ENCODE measurements at regions not wholly inside any gene's neighbourhood (a gene's known extent, or its start where the extent isn't known, plus 50 kb on each side); places are given as distances from the start of the nearest gene placed in this dataset.

GRCh38 chr2:5940596-5941535, 248.7 kb downstream of the SOX11 start:
- intact Hi-C loops (cut with DNase I) = no loop called here
- no peak for TF ChIP-seq CTCF (IDR thresholded peaks at IDR 0.05)
- no peak for TF ChIP-seq POLR2A (IDR thresholded peaks at IDR 0.05)
- no peaks in the 10 kb centered on the region for H3K27me3 ChIP-seq
- no peaks in the 10 kb centered on the region for H3K4me1 ChIP-seq
- H3K9me3 ChIP-seq = peaks cover 0 to 10% (median 0%) of the 10 kb centered on the region in 3 donors
- no peaks in the 10 kb centered on the region for H3K36me3 ChIP-seq
- H3K4me3 ChIP-seq = no peak overlapping the region
- DNase-seq = no peak
- 48 to 69% methylated on average over 3 to 4 of the region's 7 CpGs for WGBS, 2 donors
- no peak overlapping the region for H3K27ac ChIP-seq

- no peak overlapping the region for H3K4me3 ChIP-seq
- H3K9me3 ChIP-seq = peaks cover 0 to 10% (median 0%) of the 10 kb centered on the region in 3 donors
- 61 to 84% methylated on average over 3 to 5 of the region's 7 CpGs for WGBS, 2 donors
- H3K4me1 ChIP-seq = no peaks in the 10 kb centered on the region
- no peak for DNase-seq
- intact Hi-C loops (cut with DNase I) = no loop called here
- TF ChIP-seq CTCF (IDR thresholded peaks at IDR 0.05) = no peak
- TF ChIP-seq POLR2A (IDR thresholded peaks at IDR 0.05) = no peak
- no peaks in the 10 kb centered on the region for H3K36me3 ChIP-seq
- H3K27ac ChIP-seq = no peak overlapping the region
- no peaks in the 10 kb centered on the region for H3K27me3 ChIP-seq
Measured at GRCh38 chr2:5942204-5942603, 250.0 kb downstream of the SOX11 start.

- DNase-seq = no peak
- H3K27ac ChIP-seq = no peak overlapping the region
- TF ChIP-seq CTCF (IDR thresholded peaks at IDR 0.05) (no peak), POLR2A (IDR thresholded peaks at IDR 0.05) (no peak)
- no peaks in the 10 kb centered on the region for H3K27me3 ChIP-seq
- H3K9me3 ChIP-seq = peaks cover 0 to 14% (median 0%) of the 10 kb centered on the region in 3 donors
- H3K4me1 ChIP-seq = no peaks in the 10 kb centered on the region
- 70 to 85% methylated on average over 7 to 9 of the region's 9 CpGs for WGBS, 2 donors
- no peak overlapping the region for H3K4me3 ChIP-seq
- intact Hi-C loops (cut with DNase I) = no loop called here
- no peaks in the 10 kb centered on the region for H3K36me3 ChIP-seq
Measured at GRCh38 chr2:5945742-5946141, 253.6 kb downstream of the SOX11 start.

- DNase-seq = no peak
Measured at GRCh38 chr2:5946225-5947115, 254.3 kb downstream of the SOX11 start.

More at GRCh38 chr2:5946225-5947115, 254.3 kb downstream of the SOX11 start:
- 42 to 49% methylated on average over 13 to 14 of the region's 15 CpGs for WGBS, 2 donors
- H3K4me3 ChIP-seq = no peak overlapping the region
- intact Hi-C loops (cut with DNase I) = no loop called here
- H3K4me1 ChIP-seq = no peaks in the 10 kb centered on the region
- no peaks in the 10 kb centered on the region for H3K36me3 ChIP-seq
- no peak overlapping the region for H3K27ac ChIP-seq
- H3K27me3 ChIP-seq = no peaks in the 10 kb centered on the region
- peaks cover 0 to 14% (median 0%) of the 10 kb centered on the region in 3 donors for H3K9me3 ChIP-seq
- TF ChIP-seq CTCF (IDR thresholded peaks at IDR 0.05) (no peak), POLR2A (IDR thresholded peaks at IDR 0.05) (no peak)

Measured in esophagus squamous epithelium (tissue), 5 donors.